SH-SY5Y (cell line): ENCODE measurements at regions not wholly inside any gene's neighbourhood (a gene's known extent, or its start where the extent isn't known, plus 50 kb on each side); places are given as distances from the start of the nearest gene placed in this dataset.

ENCODE experiments used
- GATA2 ChIP-seq: IDR thresholded peaks from 2 replicates; pipeline ENCODE4 v1.6.1; 2011; ENCODE audit warnings: mild to moderate bottlenecking, low read depth, low read length
- GATA3 ChIP-seq: IDR thresholded peaks from 2 replicates; pipeline ENCODE4 v1.6.1; 2011; ENCODE audit warnings: low read depth, mild to moderate bottlenecking, low read length, moderate library complexity

DNA sequence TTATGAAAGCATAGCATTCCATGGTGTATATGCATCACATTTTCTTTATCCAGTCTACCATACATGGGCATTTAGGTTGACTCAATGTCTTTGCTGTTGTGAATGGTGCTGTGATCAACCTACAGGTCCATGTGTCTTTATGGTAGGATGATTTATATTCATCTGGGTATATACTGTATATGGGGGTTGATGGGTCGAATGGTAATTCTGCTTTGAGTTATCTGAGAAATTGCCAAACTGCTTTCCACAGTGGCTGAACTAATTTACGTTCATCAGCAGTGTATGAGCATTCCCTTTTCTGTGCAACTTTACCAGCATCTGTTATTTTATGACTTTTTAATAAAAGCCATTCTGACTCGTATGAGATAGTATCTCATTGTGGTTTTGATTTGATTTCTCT lies 662.4 kb upstream of the BCHE start:
- no peak for TF ChIP-seq GATA2
- no peak for TF ChIP-seq GATA3
